ENCODE measurements at regions not wholly inside any gene's neighbourhood (a gene's known extent, or its start where the extent isn't known, plus 50 kb on each side); places are given as distances from the start of the nearest gene placed in this dataset.

DNA sequence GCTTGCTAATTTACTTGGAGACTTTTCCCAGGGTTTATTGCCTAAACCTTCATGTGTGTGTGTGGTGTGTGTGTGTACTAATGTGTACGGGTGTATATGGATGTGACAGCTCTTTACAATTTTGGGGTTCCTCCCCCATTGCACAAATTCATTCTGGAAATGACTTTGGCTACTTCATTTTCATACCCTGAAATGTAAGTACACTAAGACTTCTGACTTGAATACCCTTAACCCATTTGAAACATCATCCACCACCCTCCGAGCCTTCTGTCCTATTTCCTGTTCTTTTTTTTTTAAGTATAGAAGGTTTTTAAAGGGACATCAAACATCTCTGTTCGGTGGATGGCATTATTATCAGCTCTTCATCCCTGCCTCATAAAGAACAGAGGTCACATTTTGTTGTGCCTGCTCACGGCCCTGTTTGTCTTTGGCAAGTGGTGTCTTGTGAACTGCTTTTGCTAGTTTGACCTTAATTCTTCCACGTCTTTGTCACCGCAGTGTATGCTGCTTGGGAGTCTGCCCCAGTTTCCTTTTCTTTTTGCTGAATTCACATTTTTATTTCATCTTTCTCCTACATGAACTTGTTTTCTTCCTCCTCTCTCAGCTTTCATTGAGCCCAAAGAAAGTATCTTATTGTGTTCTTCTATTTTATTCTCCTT lies 228.3 kb downstream of the FOXO1 start:
- TF ChIP-seq, protein P1, sequence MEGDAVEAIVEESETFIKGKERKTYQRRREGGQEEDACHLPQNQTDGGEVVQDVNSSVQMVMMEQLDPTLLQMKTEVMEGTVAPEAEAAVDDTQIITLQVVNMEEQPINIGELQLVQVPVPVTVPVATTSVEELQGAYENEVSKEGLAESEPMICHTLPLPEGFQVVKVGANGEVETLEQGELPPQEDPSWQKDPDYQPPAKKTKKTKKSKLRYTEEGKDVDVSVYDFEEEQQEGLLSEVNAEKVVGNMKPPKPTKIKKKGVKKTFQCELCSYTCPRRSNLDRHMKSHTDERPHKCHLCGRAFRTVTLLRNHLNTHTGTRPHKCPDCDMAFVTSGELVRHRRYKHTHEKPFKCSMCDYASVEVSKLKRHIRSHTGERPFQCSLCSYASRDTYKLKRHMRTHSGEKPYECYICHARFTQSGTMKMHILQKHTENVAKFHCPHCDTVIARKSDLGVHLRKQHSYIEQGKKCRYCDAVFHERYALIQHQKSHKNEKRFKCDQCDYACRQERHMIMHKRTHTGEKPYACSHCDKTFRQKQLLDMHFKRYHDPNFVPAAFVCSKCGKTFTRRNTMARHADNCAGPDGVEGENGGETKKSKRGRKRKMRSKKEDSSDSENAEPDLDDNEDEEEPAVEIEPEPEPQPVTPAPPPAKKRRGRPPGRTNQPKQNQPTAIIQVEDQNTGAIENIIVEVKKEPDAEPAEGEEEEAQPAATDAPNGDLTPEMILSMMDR (IDR thresholded peaks at IDR 0.05) = no peak
- TF ChIP-seq POLR2A (IDR thresholded peaks at IDR 0.05) = no peak

Data from Peyer's patch (tissue), 4 donors.